A549 (cell line): ENCODE measurements at regions not wholly inside any gene's neighbourhood (a gene's known extent, or its start where the extent isn't known, plus 50 kb on each side); places are given as distances from the start of the nearest gene placed in this dataset.

Experiments used
- EP300 ChIP-seq, 2 experiments: fragments of >200 bp; sonication (Bioruptor Twin); formaldehyde crosslinking; IDR thresholded peaks; 2 replicates in 1 of 2; 3 replicates in 1 of 2; pipeline ENCODE4 v1.6.1; 2016 to 2017
- MAX ChIP-seq: IDR thresholded peaks from 2 replicates; pipeline ENCODE4 v1.6.1; 2012
- POLR2A ChIP-seq: IDR thresholded peaks from 2 replicates; pipeline ENCODE4 v1.6.1; 2012; ENCODE audit warnings: mild to moderate bottlenecking, low read length
- TF ChIP-seq, protein P1 (sequence below): fragments of >200 bp; sonication (Bioruptor Twin); formaldehyde crosslinking; IDR thresholded peaks from 3 replicates; pipeline ENCODE4 v1.5.1; 2016

DNA sequence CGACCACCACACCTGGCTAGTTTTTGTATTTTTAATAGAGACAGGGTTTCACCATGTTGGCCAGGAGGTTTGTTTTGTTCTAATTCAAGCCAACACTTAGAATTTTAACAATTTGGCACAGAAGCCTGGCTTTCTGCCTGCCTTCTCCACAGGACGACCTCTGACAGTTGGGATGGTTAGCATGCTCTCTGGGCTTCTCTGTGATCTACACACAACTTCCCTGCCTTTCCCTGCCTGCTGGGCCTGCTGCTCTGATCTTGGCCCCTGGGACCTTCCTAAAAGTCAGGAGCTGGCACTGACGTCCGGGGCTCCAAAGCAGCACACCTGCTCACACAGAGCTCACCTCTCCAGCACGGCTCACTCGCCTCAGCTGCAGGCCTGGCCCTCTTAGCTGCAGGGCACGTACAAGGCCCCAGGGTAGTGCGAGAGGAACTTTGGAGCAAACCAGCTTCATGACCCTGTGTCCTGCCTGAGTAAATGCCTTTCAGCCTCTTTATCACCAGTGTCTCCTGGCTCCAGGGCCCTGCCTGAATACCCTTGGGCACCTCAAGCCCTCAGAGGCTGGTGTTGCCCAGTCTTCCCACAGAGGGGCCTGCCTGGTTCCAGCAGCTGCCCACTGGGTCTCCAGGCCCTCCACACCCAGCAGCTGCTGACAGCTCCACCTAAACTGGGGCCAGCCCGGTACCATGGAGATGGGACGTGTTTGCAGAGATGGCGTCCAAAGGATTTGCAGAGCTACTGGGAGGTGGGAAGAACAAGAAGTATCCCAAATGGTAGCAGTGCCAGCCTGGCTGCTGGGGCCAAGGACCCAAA is 96.0 kb downstream of the PSMB1 start:
- TF ChIP-seq POLR2A (no peak), MAX (no peak), EP300 (IDR thresholded peaks at IDR 0.05) (no peak)
- TF ChIP-seq, protein P1, sequence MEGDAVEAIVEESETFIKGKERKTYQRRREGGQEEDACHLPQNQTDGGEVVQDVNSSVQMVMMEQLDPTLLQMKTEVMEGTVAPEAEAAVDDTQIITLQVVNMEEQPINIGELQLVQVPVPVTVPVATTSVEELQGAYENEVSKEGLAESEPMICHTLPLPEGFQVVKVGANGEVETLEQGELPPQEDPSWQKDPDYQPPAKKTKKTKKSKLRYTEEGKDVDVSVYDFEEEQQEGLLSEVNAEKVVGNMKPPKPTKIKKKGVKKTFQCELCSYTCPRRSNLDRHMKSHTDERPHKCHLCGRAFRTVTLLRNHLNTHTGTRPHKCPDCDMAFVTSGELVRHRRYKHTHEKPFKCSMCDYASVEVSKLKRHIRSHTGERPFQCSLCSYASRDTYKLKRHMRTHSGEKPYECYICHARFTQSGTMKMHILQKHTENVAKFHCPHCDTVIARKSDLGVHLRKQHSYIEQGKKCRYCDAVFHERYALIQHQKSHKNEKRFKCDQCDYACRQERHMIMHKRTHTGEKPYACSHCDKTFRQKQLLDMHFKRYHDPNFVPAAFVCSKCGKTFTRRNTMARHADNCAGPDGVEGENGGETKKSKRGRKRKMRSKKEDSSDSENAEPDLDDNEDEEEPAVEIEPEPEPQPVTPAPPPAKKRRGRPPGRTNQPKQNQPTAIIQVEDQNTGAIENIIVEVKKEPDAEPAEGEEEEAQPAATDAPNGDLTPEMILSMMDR, result no peak
